Renal pelvis (tissue), 1 donor: ENCODE measurements at regions not wholly inside any gene's neighbourhood (a gene's known extent, or its start where the extent isn't known, plus 50 kb on each side); places are given as distances from the start of the nearest gene placed in this dataset.

Experiments used
- DNase-seq: peaks from one replicate; pipeline ENCODE4 v3.0.0-alpha.2; 2013

DNA sequence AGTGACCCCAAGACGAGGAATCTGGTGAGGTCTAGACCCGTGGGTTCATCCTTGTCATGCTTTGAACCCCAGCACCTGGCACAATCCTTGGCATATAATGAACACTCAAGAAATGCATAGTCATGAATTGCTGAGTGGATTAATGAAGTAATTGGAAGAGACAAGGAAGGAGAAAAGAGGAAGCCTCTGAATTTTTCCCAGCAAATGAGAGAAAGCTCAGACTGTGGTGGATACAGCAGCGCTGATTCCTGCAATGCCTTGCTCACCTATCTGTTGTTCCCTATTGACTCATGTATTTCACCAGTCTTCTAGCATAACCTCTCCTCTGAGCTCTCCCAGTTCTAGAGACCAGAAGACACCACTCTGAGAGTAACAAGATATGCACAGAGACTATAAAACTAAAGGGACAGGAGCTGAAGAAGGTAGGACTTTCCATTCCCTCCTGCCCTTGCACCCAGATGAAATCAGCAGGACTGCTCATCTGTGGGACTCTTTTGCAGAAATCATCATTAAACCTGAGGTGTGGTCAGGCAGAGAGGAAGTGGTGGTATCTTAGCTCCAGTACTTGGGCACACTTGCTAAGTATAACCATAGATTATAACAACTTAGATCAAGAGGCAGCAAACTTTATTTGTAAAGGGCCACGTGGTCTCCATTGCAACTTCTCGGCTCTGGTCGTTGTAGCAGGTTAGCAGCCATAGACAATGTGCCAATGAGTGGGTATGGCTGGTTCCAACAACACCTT, 102.8 kb downstream of the MAF start:
- no peak for DNase-seq

GRCh38 chr16:79493911-79494310, 106.6 kb downstream of the MAF start:
- no peak for DNase-seq

GRCh38 chr16:79492036-79492435, 108.5 kb downstream of the MAF start:
- no peak for DNase-seq

DNA sequence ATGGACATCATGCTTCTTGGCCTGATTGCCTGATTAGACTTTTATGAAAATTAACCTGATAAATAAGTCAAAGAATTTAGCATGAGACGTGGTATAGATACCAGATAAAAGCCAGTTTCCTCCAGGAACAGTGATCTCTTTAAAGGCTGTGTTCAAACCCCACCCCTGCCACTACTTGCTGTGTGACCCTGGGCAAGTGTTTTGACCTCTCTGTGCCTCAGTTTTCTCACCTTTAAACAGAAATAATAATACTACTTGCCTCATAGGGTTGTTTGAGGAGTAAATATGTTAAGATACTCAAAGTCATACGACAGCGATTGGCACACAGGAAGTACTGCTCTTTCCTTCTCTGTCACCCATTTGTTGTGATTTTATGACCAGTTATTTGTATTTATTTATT, 115.5 kb downstream of the MAF start:
- DNase-seq: no peak

DNA sequence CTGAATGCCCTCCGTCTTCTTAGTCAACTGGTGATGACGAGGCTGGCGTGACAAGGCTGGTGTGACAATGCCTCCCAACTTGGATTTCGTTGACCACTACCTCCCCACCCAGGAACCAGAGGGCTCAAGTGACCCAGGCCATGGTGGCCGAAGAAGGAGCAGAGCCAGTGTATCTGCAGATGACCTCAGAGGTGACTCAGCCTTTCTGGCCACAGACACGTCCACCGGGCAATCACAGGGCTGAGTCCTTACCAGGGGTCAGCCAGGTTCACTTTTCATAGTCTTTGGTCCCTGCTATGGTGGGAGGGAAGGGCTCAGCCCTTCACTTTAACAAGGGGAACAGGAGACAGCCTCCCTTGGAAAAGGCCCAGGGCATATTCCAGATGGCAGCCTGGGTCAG, 116.3 kb downstream of the MAF start:
- no peak for DNase-seq

DNA sequence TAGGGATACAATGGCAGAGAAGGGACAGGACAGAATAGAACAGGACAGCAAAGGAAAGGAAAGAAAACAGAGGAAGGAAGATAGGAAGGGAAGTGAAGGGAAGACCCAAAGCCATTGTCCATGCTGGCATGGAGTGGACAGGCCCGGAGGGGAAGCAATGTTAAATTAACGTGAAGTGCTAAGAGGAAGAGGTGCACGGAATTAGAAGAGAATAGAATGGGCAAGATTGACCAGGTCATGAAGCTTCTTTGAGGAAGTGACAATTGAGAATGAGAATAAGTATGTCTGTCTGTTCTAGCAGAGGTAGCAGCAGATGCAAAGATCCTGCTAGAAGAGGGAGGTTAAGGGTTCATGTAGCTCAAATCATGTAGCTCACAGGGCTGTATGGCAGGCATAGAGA, 117.2 kb downstream of the MAF start:
- no peak for DNase-seq

- no peak for DNase-seq
Observed at GRCh38 chr16:79482011-79482410, 118.5 kb downstream of the MAF start.

DNA sequence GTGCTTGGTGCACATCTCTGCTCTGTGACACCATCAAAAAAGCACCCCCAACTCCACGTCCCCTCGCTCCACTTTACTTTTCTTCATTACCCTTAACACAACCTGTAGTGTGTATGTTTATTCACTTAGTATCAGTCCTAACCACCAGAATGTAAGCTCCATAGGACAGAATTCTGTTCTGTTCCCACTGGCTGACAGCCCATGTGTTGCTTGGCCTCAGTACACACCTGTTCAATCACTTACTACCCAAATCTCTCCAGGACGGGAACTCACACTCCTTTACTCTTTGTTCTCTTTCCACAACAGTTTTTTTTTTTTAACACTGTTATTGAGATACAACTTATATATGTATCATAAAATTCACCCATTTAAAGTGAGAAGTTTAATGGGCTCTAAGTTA, 119.6 kb downstream of the MAF start:
- DNase-seq: no peak

- no peak for DNase-seq
Observed at GRCh38 chr16:79480056-79480455, 120.5 kb downstream of the MAF start.

- no peak for DNase-seq
Observed at GRCh38 chr16:79476580-79476979, 124.0 kb downstream of the MAF start.

- no peak for DNase-seq
Observed at GRCh38 chr16:79475841-79476240, 124.7 kb downstream of the MAF start.

GRCh38 chr16:79473456-79473855, 127.1 kb downstream of the MAF start:
- no peak for DNase-seq

DNA sequence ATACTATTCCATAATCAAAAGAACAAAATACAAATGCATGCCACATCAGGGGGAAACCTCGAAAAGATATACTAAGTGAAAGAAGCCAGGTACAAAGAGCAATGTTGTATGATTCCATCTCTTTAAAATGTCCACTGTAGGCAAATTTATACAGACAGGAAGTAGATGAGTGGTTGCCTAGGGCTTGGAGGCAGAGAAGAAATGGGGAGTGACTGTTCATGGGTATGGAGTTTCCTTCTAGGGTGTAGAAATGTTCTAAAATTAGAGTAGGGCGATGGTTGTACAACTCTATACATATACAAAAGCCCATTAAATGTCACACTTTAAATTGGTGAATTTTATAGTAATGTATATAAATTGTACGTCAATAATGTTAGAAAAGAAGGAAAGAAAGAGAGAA, 128.1 kb downstream of the MAF start:
- DNase-seq: no peak

- DNase-seq: no peak
Observed at GRCh38 chr16:79469999-79470398, 130.5 kb downstream of the MAF start.

DNA sequence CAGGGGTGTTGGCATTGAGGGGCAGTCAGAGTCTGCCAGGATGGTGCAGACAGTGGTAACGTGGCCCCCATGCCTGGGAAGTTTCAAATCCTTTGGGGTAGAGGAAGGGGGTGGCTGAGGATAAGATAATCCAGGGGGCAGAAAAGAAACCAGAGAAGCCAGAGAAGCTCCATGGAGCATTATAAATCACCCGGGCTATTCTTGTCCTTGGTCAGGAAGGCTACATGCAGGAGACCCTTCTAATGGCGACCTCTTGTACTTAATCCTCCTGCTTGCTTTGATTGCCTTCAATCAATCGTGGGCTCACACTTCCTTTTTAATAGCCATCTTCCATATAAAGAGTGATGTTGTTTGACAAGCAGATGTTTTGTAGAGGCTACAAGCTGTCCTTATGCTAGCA, 131.9 kb downstream of the MAF start:
- DNase-seq: no peak

DNA sequence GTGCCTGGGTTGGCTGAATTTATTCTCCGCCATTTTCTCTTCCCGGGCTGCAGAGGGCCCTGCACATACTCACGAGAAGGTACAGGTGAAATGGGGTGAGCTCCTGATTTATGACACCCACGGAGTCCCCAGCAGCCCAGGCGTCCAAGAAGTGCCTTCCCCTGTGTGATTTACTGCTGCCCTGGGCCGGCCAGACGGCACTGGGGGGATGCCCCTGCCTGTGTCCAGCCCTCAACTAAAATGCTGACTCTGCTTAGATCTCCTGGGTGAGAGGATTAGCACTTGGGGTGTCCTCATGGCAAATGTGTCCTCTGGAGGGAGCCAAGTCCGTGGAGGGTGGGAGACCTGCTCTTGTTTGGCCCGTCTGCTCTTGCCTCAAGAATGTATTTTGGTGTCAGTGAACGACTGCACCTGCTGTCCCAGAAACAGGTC, 132.4 kb downstream of the MAF start:
- DNase-seq: no peak

DNA sequence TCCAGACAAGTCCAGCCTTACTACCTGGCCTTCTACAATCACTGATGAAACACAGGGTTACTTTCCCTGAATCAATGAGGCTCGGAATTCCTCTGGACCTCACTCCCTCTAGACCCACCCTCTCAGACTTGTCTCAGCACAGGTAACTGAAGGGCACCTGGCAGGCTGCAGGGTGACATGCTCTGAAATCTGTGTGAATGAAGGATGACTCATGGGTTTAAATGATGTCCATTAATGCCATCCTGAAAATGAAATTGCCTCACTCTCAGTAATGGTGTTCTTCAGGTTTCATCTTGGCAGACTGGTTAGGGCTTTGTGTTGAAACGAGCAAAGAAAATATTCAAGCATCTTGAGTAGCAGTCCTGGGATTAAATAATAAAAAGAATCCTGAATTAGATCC, 134.4 kb downstream of the MAF start:
- no peak for DNase-seq

DNA sequence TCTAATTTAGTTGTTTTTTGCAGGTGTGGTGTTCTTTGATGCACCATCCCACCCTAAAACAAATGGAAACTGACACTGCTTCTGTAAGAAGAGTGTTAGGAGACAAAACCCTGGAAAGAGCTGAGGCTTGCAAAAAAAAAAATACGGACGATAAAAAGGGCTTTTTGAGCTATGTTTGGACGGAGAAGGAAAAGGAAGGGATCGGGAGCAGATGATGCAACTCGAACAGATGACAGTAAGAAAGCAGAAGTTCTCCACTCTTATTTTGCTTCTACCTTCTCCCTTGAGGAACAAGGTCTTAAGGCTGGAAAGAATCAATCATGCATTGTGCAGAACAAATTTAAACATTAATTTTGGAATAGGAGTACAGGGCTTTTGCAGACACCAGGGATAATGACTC, 136.7 kb downstream of the MAF start:
- DNase-seq: no peak

DNA sequence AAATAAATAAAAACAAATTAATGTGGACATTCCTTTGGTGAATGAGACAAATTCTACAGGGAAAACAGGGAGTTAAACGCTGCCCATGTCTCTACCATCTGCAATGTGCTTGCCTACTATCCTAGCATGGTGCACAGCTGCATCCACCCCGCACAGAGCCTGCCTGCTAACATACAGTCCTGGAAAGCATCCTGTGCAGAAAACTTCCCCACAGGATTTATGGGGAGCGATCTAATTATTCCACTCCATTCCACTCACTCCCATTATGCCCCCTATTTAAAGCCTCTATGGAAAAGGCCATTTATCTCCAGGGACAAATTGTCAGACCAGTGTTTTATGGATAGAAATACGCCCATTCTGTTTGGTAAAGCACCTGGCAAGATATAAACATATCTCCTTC, 144.5 kb downstream of the MAF start:
- DNase-seq: no peak

DNA sequence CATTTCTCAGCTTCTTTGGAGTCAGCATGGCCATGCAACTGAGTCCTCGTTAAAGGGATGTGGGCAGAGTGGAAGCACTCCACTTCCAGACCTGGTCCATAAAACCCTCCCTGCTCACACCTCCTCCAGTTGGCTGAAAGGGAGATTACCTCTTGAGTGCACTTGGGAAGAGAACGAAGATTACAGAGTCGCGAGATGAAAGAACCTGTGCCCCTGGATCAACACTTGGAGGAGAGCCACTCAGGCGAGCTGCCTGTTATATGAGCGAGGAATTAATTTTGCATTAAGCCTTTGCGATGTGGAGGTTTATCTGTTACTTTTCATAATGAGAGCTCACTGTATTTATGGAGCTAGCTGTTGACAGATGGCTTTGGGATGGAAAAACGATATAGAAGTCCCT, 147.9 kb downstream of the MAF start:
- DNase-seq: no peak

GRCh38 chr16:79451196-79451816, 149.2 kb downstream of the MAF start:
- no peak for DNase-seq

DNA sequence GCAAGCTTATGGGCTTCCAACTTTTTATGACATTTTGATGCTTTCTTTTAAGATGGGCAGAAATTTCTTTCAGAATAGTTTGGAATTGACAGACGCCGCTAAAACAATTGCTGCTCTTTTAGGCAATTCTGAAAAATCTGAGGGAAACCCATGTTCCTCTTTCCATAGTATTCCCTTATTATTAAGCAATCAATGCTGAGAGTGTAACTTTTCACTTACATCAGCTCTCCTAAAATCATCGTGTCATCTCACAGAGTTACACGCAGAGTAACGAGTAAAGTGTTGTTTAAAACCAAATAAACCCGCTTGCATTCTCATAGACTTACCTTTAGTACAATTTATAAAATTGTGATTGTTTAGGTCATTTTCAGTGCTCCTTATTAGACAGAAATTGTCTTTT, 150.6 kb downstream of the MAF start:
- DNase-seq: no peak

- DNase-seq: no peak
Observed at GRCh38 chr16:79449067-79449769, 151.3 kb downstream of the MAF start.
